GM18867 (cell line): ENCODE measurements at regions not wholly inside any gene's neighbourhood (a gene's known extent, or its start where the extent isn't known, plus 50 kb on each side); places are given as distances from the start of the nearest gene placed in this dataset.

Experiments
- ATAC-seq: cut with Tn5 transposase; IDR thresholded peaks from one replicate; pipeline ENCODE4 v1.9.1; 2021; ENCODE audit warnings: mild to moderate bottlenecking, moderate library complexity; ENCODE audit not compliant: unreplicated experiment

GRCh38 chr5:73339711-73340110 lies 108.9 kb downstream of the FOXD1 start:
- no peak for ATAC-seq

DNA sequence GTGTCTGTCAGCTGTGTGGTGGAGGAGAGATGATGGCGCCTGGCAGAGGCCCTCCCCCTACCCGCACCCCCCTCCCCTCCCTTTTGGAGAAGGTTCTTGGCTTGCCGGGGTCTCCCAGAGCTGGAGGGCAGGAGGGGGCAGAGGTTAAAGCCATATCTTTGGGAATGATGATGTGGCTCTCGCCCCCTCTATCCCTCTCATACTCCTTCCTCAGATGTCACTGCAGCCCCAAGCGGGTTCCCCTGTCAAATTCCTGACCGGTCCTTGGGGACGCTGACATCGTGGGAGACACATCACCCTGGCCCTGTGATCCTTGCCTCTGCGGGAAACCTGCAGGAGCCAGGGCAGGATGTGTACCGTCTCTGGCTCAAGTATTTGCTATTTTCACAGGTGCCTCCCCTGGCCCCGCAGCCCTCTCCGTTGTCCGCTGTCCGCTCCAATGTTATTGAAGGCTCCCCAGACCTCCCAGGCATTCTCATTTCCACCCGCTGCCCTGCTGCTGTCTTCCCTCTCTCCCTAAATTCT lies 109.5 kb downstream of the FOXD1 start:
- no peak for ATAC-seq

DNA sequence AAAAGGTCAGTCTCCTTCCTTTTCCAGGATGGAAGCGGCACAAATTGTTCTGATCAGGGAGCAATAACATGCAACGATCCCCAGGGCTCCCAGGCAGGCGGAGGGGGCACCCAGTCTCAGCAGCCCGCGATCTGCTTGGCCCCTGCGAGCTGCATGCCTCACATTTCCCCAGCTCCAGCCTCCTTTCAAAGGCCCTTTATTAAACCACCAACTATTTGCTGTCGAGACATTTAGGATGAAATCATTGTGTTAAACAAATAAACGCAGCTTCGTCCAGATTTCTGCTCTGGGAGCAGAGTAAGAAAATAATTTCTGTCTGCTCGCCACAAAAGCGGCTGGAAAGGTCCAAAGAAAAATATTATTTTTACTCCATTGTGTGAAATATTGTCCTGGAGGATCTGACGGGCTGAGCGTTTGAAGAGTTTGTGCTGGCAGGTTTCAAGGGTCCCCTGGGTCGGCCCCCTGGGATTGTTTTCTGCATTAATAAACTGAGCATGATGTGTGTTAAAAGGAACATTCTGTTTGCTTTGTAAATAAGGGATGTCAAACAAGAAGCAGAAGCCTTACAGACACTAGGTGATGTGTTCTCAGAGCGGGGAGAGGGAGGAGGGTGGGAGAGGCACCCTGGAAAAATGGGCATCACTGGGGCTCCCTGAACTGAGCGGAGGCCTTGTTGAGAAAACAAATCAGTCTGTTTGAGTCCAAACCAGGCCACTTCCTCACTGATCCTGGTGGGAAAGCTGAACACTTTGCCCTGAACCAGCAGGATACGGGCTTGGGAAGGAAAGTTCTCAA lies 110.1 kb downstream of the FOXD1 start:
- no peak for ATAC-seq

DNA sequence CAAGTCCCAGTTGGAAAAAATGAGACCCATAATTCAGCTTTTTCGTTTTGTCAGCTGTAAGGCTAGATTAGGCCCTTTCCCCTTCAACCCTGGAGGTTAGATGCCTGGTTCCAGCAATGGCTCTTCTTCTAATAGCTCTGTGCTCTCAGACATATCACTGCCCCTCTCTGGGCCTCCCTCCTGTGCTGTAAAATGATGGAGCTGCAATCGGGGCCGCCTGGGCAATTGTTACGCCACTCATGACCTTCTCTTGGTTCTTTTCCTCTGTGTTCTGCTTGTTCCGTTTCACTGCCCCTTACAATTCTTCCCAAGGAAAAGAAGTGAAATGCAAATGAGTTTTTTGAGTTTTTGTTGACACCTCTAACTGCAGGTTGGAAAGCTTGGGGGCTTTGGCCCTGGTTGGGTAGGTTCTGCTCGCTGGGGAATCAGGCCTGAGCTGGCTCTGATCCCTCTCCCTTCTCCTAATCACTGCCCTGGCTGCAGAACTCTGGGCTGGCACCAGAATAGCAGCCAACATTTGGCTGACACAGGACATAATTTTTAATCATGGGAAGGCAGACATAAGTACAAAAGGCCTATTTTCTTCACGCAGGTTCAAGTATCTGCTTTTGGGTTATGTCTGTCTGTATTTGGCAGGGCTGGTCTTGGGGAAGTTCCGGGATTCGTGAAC lies 110.9 kb downstream of the FOXD1 start:
- ATAC-seq, result no peak

DNA sequence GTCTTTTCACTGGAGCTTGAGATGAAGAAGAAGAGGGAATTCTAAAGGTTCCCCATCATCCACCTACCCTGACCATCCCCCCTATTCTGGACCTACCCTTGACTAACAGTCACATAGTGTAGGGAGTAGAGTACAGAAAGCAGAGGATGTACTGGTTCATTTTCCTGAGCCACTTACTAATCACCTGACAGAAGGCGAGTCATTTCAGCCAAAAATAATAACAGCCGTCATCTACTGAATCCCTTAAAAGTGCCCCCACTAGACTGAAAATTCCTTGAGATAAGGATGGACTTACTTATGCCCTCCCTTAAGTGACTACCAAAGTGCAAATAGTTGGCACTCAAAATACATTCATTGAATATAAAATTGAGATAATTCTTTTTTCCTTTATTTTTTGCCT lies 112.2 kb downstream of the FOXD1 start:
- no peak for ATAC-seq

DNA sequence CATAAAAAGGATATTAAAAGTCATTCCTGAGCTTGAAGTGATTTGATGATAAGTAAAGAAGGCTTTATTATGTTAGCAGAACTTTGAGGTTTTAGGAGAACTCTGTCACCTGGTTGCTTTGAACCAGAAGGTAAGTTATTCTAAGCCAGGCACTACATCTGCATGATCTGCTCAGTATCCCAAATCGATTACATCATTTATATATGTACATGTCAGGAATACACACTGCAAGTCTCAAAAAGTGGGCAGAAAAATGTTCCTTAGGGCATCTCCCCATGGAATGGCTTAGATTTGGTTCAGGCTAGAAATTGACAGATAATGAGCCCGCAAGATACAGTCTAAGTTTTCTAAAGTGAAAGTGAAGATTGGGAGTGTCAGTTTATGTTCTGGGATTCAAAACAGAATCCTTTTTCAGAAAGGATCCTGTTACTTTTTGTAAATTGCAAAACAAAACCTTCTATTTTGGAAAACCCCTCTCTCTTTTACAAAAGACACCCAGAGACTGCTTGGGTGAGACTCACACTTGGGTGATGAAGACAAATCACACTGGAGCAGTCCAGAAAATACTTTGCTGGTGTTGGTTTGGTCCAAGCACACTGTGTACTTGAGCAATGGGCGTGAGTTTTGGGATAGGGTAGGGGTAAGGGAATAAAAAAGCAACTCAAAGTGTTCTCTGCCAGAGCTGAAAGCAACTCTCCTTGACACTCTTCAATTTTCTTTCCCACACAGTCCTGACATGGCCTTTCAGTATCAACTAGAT lies 114.5 kb downstream of the FOXD1 start:
- no peak for ATAC-seq

DNA sequence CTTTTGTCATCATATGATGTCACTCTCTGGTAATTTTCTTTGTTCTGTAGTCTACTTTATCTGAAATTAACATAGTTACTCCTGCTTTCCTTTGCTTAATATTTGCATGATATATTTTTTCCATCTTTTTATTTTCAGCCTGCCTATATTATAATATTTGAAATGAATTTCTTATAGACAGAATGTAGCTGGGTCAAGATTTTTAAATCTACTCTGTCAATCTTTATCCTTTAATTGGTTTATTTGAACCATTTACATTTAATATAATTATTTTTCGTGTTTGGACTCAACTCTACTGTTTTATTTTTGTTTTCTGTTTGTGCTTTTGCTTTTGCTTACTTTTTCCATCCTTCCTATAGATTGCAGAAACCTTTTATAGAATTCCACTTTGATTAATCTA lies 118.0 kb downstream of the FOXD1 start:
- ATAC-seq, result no peak

DNA sequence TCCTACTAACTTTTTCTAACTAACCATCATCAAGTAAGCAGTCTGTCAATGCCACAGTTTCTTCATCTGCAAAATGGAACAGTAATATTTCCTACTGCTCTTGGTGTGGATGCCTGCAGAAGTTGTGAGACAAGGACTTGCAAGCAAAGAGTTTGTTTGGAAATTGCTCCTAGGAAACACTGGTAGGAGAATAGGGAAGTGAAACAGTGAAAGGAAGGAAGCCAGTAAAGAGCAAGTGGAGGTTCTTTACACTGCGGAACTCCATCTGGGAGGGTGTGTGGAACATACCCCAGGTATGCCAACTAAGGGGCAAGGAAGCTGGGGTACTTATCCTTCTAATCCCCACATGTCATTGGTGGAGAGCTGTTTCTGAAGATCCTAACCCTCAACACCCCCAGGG lies 119.9 kb downstream of the FOXD1 start:
- ATAC-seq, result no peak

DNA sequence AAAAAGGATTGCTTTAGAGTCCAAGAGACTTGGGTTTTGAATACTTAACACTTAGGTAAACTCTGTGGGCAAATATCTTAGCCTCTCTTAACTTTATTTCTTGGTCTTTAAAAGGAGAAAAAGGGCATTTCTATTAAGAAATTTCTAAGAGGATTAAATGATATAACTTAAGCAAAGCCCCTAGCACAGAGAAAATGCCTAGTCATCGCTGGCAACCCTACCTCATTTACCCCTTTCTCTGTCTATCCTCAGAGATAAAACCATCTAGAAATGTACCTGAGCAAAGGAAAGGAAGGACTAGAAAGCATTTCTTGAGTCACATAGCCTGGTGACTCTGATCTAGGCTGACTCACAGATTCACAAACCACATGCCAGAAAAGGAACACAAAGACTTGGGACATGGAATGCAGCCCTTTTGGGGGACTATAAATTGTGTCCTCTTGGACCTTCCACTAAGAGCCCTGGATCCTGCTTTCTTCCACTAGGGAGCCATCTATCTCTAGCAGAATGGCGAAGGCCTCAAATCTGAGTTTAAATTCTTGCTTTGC lies 120.6 kb downstream of the FOXD1 start:
- ATAC-seq, result no peak

- no peak for ATAC-seq
Measured at GRCh38 chr5:73325546-73325945, 123.0 kb downstream of the FOXD1 start.

GRCh38 chr5:73323466-73323865 lies 125.1 kb downstream of the FOXD1 start:
- no peak for ATAC-seq

- no peak for ATAC-seq
Measured at GRCh38 chr5:73322437-73323076, 126.0 kb downstream of the FOXD1 start.

GRCh38 chr5:73321757-73322436 lies 126.7 kb downstream of the FOXD1 start:
- no peak for ATAC-seq

- ATAC-seq, result no peak
Measured at GRCh38 chr5:73319036-73319435, 129.5 kb downstream of the FOXD1 start.

DNA sequence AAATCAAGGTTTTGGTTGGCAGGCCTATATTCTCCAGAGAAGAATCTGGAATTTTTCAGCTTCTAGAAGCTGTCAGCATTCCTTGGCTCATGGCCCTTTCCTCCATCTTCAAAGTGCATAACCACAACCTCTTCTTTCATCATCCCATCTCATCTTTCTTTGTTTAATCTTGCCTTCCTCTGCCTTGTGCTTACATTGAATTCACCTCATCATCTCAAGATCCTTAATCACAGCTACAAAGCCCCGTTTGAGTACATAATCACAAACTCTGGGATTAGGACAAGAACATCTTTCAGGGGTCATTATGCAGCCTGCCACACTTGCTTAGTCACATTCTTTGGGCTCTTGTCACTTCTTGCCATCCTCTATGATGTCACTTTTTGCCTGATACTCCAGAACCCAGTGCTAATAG lies 130.3 kb downstream of the FOXD1 start:
- no peak for ATAC-seq

DNA sequence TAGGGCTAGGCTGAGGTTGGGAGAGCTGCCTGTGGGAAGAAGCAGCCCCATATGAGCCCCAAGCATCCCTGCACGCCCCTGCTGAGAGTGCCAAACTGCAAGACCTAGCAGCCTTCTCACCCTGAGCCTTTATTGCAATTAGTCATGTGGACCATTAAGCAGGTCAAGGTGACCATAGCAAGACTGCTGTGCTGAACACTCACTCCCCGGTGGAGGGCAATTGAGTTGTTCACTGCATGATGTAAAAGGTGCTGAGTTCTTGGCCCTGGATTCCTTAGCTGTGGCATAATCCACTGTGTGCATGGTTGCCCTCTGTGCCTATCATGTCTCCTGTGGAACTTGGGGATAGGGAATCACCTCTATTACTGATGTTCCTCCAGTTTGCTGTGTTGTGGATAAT lies 131.1 kb downstream of the FOXD1 start:
- ATAC-seq, result no peak

DNA sequence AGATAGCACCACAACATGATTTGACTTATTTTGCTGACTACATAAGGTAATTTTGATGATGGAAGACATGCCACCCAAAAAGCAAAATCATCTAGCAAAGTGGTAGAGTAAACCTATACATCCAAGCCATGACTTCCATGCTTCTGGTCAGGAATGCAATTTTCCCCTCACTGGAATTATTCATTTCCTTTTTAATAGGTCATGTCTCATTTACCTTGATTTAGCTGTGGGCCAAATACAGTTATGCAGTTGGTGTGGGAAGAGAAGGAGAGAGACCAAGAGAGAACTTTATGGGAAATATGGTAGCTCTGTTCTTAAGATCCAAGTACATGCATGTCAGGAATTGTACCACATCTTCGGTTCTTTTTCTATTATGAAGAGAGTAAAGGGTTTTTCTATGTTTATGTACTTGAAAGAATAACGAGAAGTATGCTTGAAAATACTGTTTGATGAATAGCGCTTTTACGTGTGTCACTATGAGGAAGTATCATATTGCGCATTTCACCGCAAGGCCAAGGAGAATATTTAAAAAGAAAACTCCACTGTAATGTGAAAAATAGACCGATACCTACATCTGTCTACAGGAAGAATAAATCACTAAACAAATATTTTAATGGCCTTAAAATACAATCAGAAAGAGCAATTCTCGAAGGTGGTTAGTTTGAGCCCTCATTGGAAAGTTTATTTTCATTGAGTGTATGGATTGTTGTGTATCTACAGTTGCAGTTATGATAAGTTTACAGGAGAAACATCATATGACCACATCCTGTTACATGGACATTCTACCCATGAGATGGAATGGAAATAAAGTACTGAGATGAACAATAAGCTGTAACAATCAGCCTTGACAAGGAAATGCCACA lies 134.0 kb downstream of the FOXD1 start:
- ATAC-seq, result no peak

DNA sequence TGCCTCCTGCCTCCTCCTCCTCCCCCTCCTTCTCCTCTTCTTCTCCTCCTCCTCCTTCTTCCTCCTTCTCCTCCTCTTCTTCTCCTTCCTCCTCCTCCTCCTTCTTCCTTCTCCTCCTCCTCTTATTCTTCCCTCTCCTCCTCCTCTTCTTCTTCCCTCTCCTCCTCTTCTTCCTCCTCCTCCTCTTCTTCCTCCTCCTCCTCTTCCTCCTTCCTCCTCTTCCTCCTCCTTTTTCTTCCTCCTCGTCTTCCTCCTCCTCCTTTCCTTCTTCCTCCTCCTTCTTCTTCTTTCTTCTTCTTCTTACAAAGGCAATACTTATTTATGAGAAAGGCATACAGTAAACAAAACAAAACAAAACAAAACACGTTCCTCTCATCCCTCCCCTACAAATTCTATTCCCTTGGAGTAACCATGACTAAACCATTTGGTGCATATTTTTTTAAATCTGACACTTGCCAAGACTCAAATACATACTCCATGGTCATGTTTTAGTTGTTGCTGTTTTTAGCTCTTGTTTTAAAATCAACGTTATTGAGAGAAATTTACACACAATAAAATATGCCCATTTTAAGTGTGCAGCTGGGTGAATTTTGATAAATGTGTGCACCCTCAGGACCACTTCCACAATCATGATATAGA lies 135.6 kb downstream of the FOXD1 start:
- ATAC-seq, result no peak
